T-helper 2 cell treated with Interferon-gamma antibody and Interleukin-4, amounts not matched to agents 5 μg/mL and 100 μg/mL, for 36 hours (primary cell): ENCODE measurements at regions not wholly inside any gene's neighbourhood (a gene's known extent, or its start where the extent isn't known, plus 50 kb on each side); places are given as distances from the start of the nearest gene placed in this dataset.
"Not testable (repeated sequence)": the region's sequence is repeated elsewhere in the genome, so short reads cannot be mapped to it uniquely, and the experiment has no call there.

ENCODE experiments used
- DNase-seq: peaks from one replicate; pipeline ENCODE4 v3.0.0; 2021; ENCODE audit warnings: low spot score
- H3K27ac Mint-ChIP-seq: one replicate; pipeline ENCODE4 v1.8.0; 2021; ENCODE audit warnings: mild to moderate bottlenecking, mixed read lengths
- H3K27me3 Mint-ChIP-seq: one replicate; pipeline ENCODE4 v1.8.0; 2021; ENCODE audit warnings: low read depth, mixed read lengths
- H3K36me3 Mint-ChIP-seq: one replicate; pipeline ENCODE4 v1.8.0; 2021; ENCODE audit warnings: low read depth, mixed read lengths
- H3K4me1 Mint-ChIP-seq: one replicate; pipeline ENCODE4 v1.8.0; 2021; ENCODE audit warnings: low read depth, mixed read lengths
- H3K4me3 Mint-ChIP-seq: one replicate; pipeline ENCODE4 v1.8.0; 2022; ENCODE audit warnings: mild to moderate bottlenecking, moderate library complexity, mixed read lengths
- H3K9me3 Mint-ChIP-seq: one replicate; pipeline ENCODE4 v1.8.0; 2021; ENCODE audit warnings: mixed read lengths

- no peak for DNase-seq
- H3K4me1 Mint-ChIP-seq, result no peaks in the 10 kb centered on the region
- no peak overlapping the region for H3K4me3 Mint-ChIP-seq
- H3K36me3 Mint-ChIP-seq, result no peaks in the 10 kb centered on the region
- no peaks in the 10 kb centered on the region for H3K27me3 Mint-ChIP-seq
- no peak overlapping the region for H3K27ac Mint-ChIP-seq
- peaks cover 5% of the 10 kb centered on the region for H3K9me3 Mint-ChIP-seq
Observed at GRCh38 chr5:114928644-114929462, 240.9 kb downstream of the TRIM36 start.

GRCh38 chr5:114924769-114925168 lies 244.9 kb downstream of the TRIM36 start:
- Mint-ChIP-seq H3K27me3 (no peaks in the 10 kb centered on the region), H3K4me1 (no peaks in the 10 kb centered on the region), H3K9me3 (peaks cover 5% of the 10 kb centered on the region), H3K36me3 (no peaks in the 10 kb centered on the region), H3K27ac (no peak overlapping the region), H3K4me3 (no peak overlapping the region)
- no peak for DNase-seq

GRCh38 chr5:114912189-114912920 lies 257.4 kb downstream of the TRIM36 start:
- no peak overlapping the region for H3K27ac Mint-ChIP-seq
- DNase-seq, result no peak
- no peaks in the 10 kb centered on the region for H3K36me3 Mint-ChIP-seq
- H3K9me3 Mint-ChIP-seq, result peaks cover 10% of the 10 kb centered on the region
- no peaks in the 10 kb centered on the region for H3K4me1 Mint-ChIP-seq
- H3K4me3 Mint-ChIP-seq, result no peak overlapping the region
- H3K27me3 Mint-ChIP-seq, result no peaks in the 10 kb centered on the region

GRCh38 chr5:114910727-114911126 lies 259.0 kb downstream of the TRIM36 start:
- Mint-ChIP-seq H3K4me3 (no peak overlapping the region), H3K4me1 (no peaks in the 10 kb centered on the region), H3K27ac (no peak overlapping the region), H3K36me3 (no peaks in the 10 kb centered on the region), H3K27me3 (no peaks in the 10 kb centered on the region), H3K9me3 (peaks cover 16% of the 10 kb centered on the region)
- no peak for DNase-seq

- H3K27ac Mint-ChIP-seq, result no peak overlapping the region
- H3K9me3 Mint-ChIP-seq, result peaks cover 16% of the 10 kb centered on the region
- no peaks in the 10 kb centered on the region for H3K36me3 Mint-ChIP-seq
- no peaks in the 10 kb centered on the region for H3K27me3 Mint-ChIP-seq
- H3K4me1 Mint-ChIP-seq, result no peaks in the 10 kb centered on the region
- no peak overlapping the region for H3K4me3 Mint-ChIP-seq
- DNase-seq, result no peak
Observed at GRCh38 chr5:114909424-114909823, 260.3 kb downstream of the TRIM36 start.

- Mint-ChIP-seq H3K4me1 (no peaks in the 10 kb centered on the region), H3K36me3 (no peaks in the 10 kb centered on the region), H3K4me3 (no peak overlapping the region), H3K27me3 (no peaks in the 10 kb centered on the region), H3K27ac (no peak overlapping the region), H3K9me3 (peaks cover 13% of the 10 kb centered on the region)
- DNase-seq, result no peak
Observed at GRCh38 chr5:114903767-114904166, 265.9 kb downstream of the TRIM36 start.

GRCh38 chr5:114898602-114899001 lies 271.1 kb downstream of the TRIM36 start:
- no peak for DNase-seq
- Mint-ChIP-seq H3K27me3 (no peaks in the 10 kb centered on the region), H3K4me3 (no peak overlapping the region), H3K4me1 (no peaks in the 10 kb centered on the region), H3K27ac (no peak overlapping the region), H3K36me3 (no peaks in the 10 kb centered on the region), H3K9me3 (peaks cover under 1% of the 10 kb centered on the region)

GRCh38 chr5:114883675-114884074 lies 286.0 kb downstream of the TRIM36 start:
- Mint-ChIP-seq H3K27me3 (no peaks in the 10 kb centered on the region), H3K9me3 (peaks cover 13% of the 10 kb centered on the region), H3K36me3 (no peaks in the 10 kb centered on the region), H3K4me1 (no peaks in the 10 kb centered on the region), H3K27ac (no peak overlapping the region), H3K4me3 (no peak overlapping the region)
- DNase-seq, result no peak

GRCh38 chr5:114859438-114859735 lies 310.3 kb downstream of the TRIM36 start:
- H3K9me3 Mint-ChIP-seq, result no peaks in the 10 kb centered on the region
- H3K36me3 Mint-ChIP-seq, result no peaks in the 10 kb centered on the region
- no peak for DNase-seq
- H3K4me1 Mint-ChIP-seq, result no peaks in the 10 kb centered on the region
- H3K4me3 Mint-ChIP-seq, result no peak overlapping the region
- no peaks in the 10 kb centered on the region for H3K27me3 Mint-ChIP-seq
- H3K27ac Mint-ChIP-seq, result no peak overlapping the region

GRCh38 chr5:114858665-114859437 lies 310.9 kb downstream of the TRIM36 start:
- Mint-ChIP-seq H3K9me3 (peaks cover under 1% of the 10 kb centered on the region), H3K4me3 (no peak overlapping the region), H3K27ac (no peak overlapping the region), H3K36me3 (no peaks in the 10 kb centered on the region), H3K27me3 (no peaks in the 10 kb centered on the region), H3K4me1 (no peaks in the 10 kb centered on the region)
- DNase-seq, result no peak

GRCh38 chr5:114857941-114858551 lies 311.7 kb downstream of the TRIM36 start:
- no peaks in the 10 kb centered on the region for H3K4me1 Mint-ChIP-seq
- H3K27ac Mint-ChIP-seq, result no peak overlapping the region
- no peak overlapping the region for H3K4me3 Mint-ChIP-seq
- H3K27me3 Mint-ChIP-seq, result no peaks in the 10 kb centered on the region
- H3K36me3 Mint-ChIP-seq, result no peaks in the 10 kb centered on the region
- DNase-seq, result no peak
- peaks cover 8% of the 10 kb centered on the region for H3K9me3 Mint-ChIP-seq

GRCh38 chr5:114844711-114845110 lies 325.0 kb downstream of the TRIM36 start:
- H3K27me3 Mint-ChIP-seq, result not testable (repeated sequence)

GRCh38 chr5:114839360-114839759 lies 330.3 kb downstream of the TRIM36 start:
- DNase-seq, result no peak
- Mint-ChIP-seq H3K4me3 (no peak overlapping the region), H3K27me3 (no peaks in the 10 kb centered on the region), H3K27ac (no peak overlapping the region), H3K4me1 (no peaks in the 10 kb centered on the region), H3K36me3 (no peaks in the 10 kb centered on the region), H3K9me3 (peaks cover 5% of the 10 kb centered on the region)

More at GRCh38 chr5:114844711-114845110, 325.0 kb downstream of the TRIM36 start:
- H3K4me1 Mint-ChIP-seq, H3K36me3 Mint-ChIP-seq, H3K27ac Mint-ChIP-seq, DNase-seq, H3K4me3 Mint-ChIP-seq: not testable (repeated sequence)
- H3K9me3 Mint-ChIP-seq, result peaks cover 22% of the 10 kb centered on the region

GRCh38 chr5:114838937-114839336 lies 330.8 kb downstream of the TRIM36 start:
- no peaks in the 10 kb centered on the region for H3K4me1 Mint-ChIP-seq
- no peak for DNase-seq
- H3K27ac Mint-ChIP-seq, result no peak overlapping the region

More at GRCh38 chr5:114838937-114839336, 330.8 kb downstream of the TRIM36 start:
- no peak overlapping the region for H3K4me3 Mint-ChIP-seq
- H3K9me3 Mint-ChIP-seq, result peaks cover 1% of the 10 kb centered on the region
- no peaks in the 10 kb centered on the region for H3K27me3 Mint-ChIP-seq
- no peaks in the 10 kb centered on the region for H3K36me3 Mint-ChIP-seq
